ENCODE measurements at regions not wholly inside any gene's neighbourhood (a gene's known extent, or its start where the extent isn't known, plus 50 kb on each side); places are given as distances from the start of the nearest gene placed in this dataset.

GRCh38 chr3:17979252-17979651 is 236.8 kb upstream of the TBC1D5 start:
- Histone ChIP-seq H3K36me3 (no peaks in the 10 kb centered on the region), H3K4me1 (no peaks in the 10 kb centered on the region), H3K9me3 (replicated peaks) (no peaks in the 10 kb centered on the region), H3K27me3 (ENCODE audit: low read depth) (peaks cover 25% of the 10 kb centered on the region), H3K27ac (replicated peaks) (no peak overlapping the region), H3K4me3 (no peak overlapping the region)
- intact Hi-C loops (cut with micrococcal nuclease) = no loop called here
- peak; percentile 15 for TF ChIP-seq CTCF (IDR thresholded peaks at IDR 0.05; ENCODE audit: borderline replicate concordance)
- DNase-seq = no peak

- TF ChIP-seq CTCF (IDR thresholded peaks at IDR 0.05; ENCODE audit: borderline replicate concordance) = peak; percentile 18
- no peak for DNase-seq
- Histone ChIP-seq H3K4me3 (no peak overlapping the region), H3K36me3 (no peaks in the 10 kb centered on the region), H3K9me3 (replicated peaks) (no peaks in the 10 kb centered on the region), H3K27ac (replicated peaks) (no peak overlapping the region), H3K27me3 (ENCODE audit: low read depth) (peaks cover 6% of the 10 kb centered on the region), H3K4me1 (no peaks in the 10 kb centered on the region)
- intact Hi-C loops (cut with micrococcal nuclease) = no loop called here
Measured at GRCh38 chr3:17974206-17974841, 231.9 kb upstream of the TBC1D5 start.

GRCh38 chr3:17972959-17973906 is 230.8 kb upstream of the TBC1D5 start:
- no peak for DNase-seq
- H3K9me3 ChIP-seq (replicated peaks) = no peaks in the 10 kb centered on the region
- TF ChIP-seq CTCF (IDR thresholded peaks at IDR 0.05; ENCODE audit: borderline replicate concordance) = no peak
- no peaks in the 10 kb centered on the region for H3K4me1 ChIP-seq
- no peaks in the 10 kb centered on the region for H3K36me3 ChIP-seq
- no peak overlapping the region for H3K27ac ChIP-seq (replicated peaks)
- intact Hi-C loops (cut with micrococcal nuclease) = no loop called here
- H3K4me3 ChIP-seq = no peak overlapping the region
- peaks cover 11% of the 10 kb centered on the region for H3K27me3 ChIP-seq (ENCODE audit: low read depth)

- no peak for TF ChIP-seq CTCF (IDR thresholded peaks at IDR 0.05; ENCODE audit: borderline replicate concordance)
- DNase-seq = no peak
- peaks cover 11% of the 10 kb centered on the region for H3K27me3 ChIP-seq (ENCODE audit: low read depth)
- no peak overlapping the region for H3K4me3 ChIP-seq
- H3K27ac ChIP-seq (replicated peaks) = no peak overlapping the region
- no peaks in the 10 kb centered on the region for H3K9me3 ChIP-seq (replicated peaks)
- no peaks in the 10 kb centered on the region for H3K36me3 ChIP-seq
- H3K4me1 ChIP-seq = no peaks in the 10 kb centered on the region
- intact Hi-C loops (cut with micrococcal nuclease) = no loop called here
Measured at GRCh38 chr3:17972476-17972875, 230.0 kb upstream of the TBC1D5 start.

GRCh38 chr3:17972030-17972429 is 229.6 kb upstream of the TBC1D5 start:
- peaks cover 11% of the 10 kb centered on the region for H3K27me3 ChIP-seq (ENCODE audit: low read depth)
- no peak overlapping the region for H3K27ac ChIP-seq (replicated peaks)
- no peak overlapping the region for H3K4me3 ChIP-seq
- no peaks in the 10 kb centered on the region for H3K36me3 ChIP-seq
- no peak for DNase-seq
- TF ChIP-seq CTCF (IDR thresholded peaks at IDR 0.05; ENCODE audit: borderline replicate concordance) = no peak
- intact Hi-C loops (cut with micrococcal nuclease) = no loop called here
- H3K9me3 ChIP-seq (replicated peaks) = no peaks in the 10 kb centered on the region
- no peaks in the 10 kb centered on the region for H3K4me1 ChIP-seq
